ENCODE measurements at regions not wholly inside any gene's neighbourhood (a gene's known extent, or its start where the extent isn't known, plus 50 kb on each side); places are given as distances from the start of the nearest gene placed in this dataset.

- no peak overlapping the region for H3K4me2 ChIP-seq (replicated peaks; ENCODE audit: low read depth, low read length, poor library complexity, severe bottlenecking)
- no peaks in the 10 kb centered on the region for H3K27me3 ChIP-seq (replicated peaks in 1 of 4; ENCODE audit: control extremely low read depth in 1 of 4, control insufficient read depth in 3 of 4, insufficient read depth in 4 of 4, low read length in 3 of 4)
- no peak for DNase-seq
- H3K9ac ChIP-seq (ENCODE audit: low read length) = no peak overlapping the region
- H3K4me3 ChIP-seq (ENCODE audit: control extremely low read depth in 1 of 5, extremely low read depth in 1 of 5, insufficient read depth in 1 of 5, low read depth in 2 of 5, low read length in 4 of 5) = no peak overlapping the region
- H3K79me2 ChIP-seq (ENCODE audit: control insufficient read depth, insufficient read depth, low read length) = no peaks in the 10 kb centered on the region
- no peaks in the 10 kb centered on the region for H3K4me1 ChIP-seq (ENCODE audit: control insufficient read depth in 2 of 2, insufficient read depth in 2 of 2, low read length in 2 of 2)
- no peaks in the 10 kb centered on the region for H3K4me1 Mint-ChIP-seq
- H3K9me3 ChIP-seq (ENCODE audit: control extremely low read depth in 1 of 3, control insufficient read depth in 2 of 3, insufficient read depth in 1 of 3, low read length in 2 of 3) = no peaks in the 10 kb centered on the region
- H3K9me3 Mint-ChIP-seq (ENCODE audit: insufficient read depth) = no peaks in the 10 kb centered on the region
- intact Hi-C loops (cut with micrococcal nuclease) = no loop called here
- H2AFZ ChIP-seq (ENCODE audit: insufficient read depth, low read depth, low read length, poor library complexity, severe bottlenecking) = no peak overlapping the region
- no peaks in the 10 kb centered on the region for H4K20me1 ChIP-seq (ENCODE audit: control insufficient read depth, insufficient read depth, low read length, poor library complexity, severe bottlenecking)
- no peak overlapping the region for H3K27ac ChIP-seq (ENCODE audit: low read length in 2 of 2)
- whole genome bisulfite sequencing (ENCODE audit: insufficient coverage) = no CpG with 5 or more reads among the region's 2 CpGs
- no peak for TF ChIP-seq CTCF (IDR thresholded peaks at IDR 0.05)
- TF ChIP-seq EZH2 (IDR thresholded peaks at IDR 0.05; ENCODE audit: borderline replicate concordance, insufficient read depth, low read depth, low read length, poor library complexity, severe bottlenecking) = no peak
- H3K27ac Mint-ChIP-seq = no peak overlapping the region
- H3K36me3 ChIP-seq (replicated peaks in 1 of 2; ENCODE audit: control extremely low read depth in 1 of 2, control insufficient read depth in 1 of 2, extremely low read depth in 1 of 2, insufficient read depth in 2 of 2, low read length in 1 of 2) = no peaks in the 10 kb centered on the region
- H3K27me3 Mint-ChIP-seq = peaks cover 10% of the 10 kb centered on the region
- CTCF ChIA-PET = no interaction called here
- ATAC-seq (ENCODE audit: low read depth) = no peak
- POLR2A ChIA-PET = no interaction called here
- H3K4me3 Mint-ChIP-seq = no peak overlapping the region
Measured at GRCh38 chr4:123826896-123827295, 430.3 kb downstream of the SPRY1 start.

- WGBS (ENCODE audit: insufficient coverage) = 80% methylated on average over 1 of the region's 2 CpGs
- TF ChIP-seq CTCF (IDR thresholded peaks at IDR 0.05) (no peak), EZH2 (IDR thresholded peaks at IDR 0.05; ENCODE audit: borderline replicate concordance, insufficient read depth, low read depth, low read length, poor library complexity, severe bottlenecking) (no peak)
- H3K4me1 ChIP-seq (ENCODE audit: control insufficient read depth in 2 of 2, insufficient read depth in 2 of 2, low read length in 2 of 2) = no peaks in the 10 kb centered on the region
- no peaks in the 10 kb centered on the region for H4K20me1 ChIP-seq (ENCODE audit: control insufficient read depth, insufficient read depth, low read length, poor library complexity, severe bottlenecking)
- peaks cover 10% of the 10 kb centered on the region for H3K27me3 Mint-ChIP-seq
- DNase-seq (no peak), ATAC-seq (ENCODE audit: low read depth) (no peak)
- H3K36me3 ChIP-seq (replicated peaks in 1 of 2; ENCODE audit: control extremely low read depth in 1 of 2, control insufficient read depth in 1 of 2, extremely low read depth in 1 of 2, insufficient read depth in 2 of 2, low read length in 1 of 2) = no peaks in the 10 kb centered on the region
- ChIA-PET POLR2A (no interaction called here), CTCF (no interaction called here)
- no peak overlapping the region for H3K27ac Mint-ChIP-seq
- no peak overlapping the region for H3K9ac ChIP-seq (ENCODE audit: low read length)
- no peaks in the 10 kb centered on the region for H3K4me1 Mint-ChIP-seq
- no peak overlapping the region for H3K4me2 ChIP-seq (replicated peaks; ENCODE audit: low read depth, low read length, poor library complexity, severe bottlenecking)
- no peaks in the 10 kb centered on the region for H3K9me3 Mint-ChIP-seq (ENCODE audit: insufficient read depth)
- intact Hi-C loops (cut with micrococcal nuclease) = no loop called here
- H3K4me3 ChIP-seq (ENCODE audit: control extremely low read depth in 1 of 5, extremely low read depth in 1 of 5, insufficient read depth in 1 of 5, low read depth in 2 of 5, low read length in 4 of 5) = no peak overlapping the region
- no peak overlapping the region for H3K27ac ChIP-seq (ENCODE audit: low read length in 2 of 2)
- H3K79me2 ChIP-seq (ENCODE audit: control insufficient read depth, insufficient read depth, low read length) = no peaks in the 10 kb centered on the region
- H3K27me3 ChIP-seq (replicated peaks in 1 of 4; ENCODE audit: control extremely low read depth in 1 of 4, control insufficient read depth in 3 of 4, insufficient read depth in 4 of 4, low read length in 3 of 4) = no peaks in the 10 kb centered on the region
- H3K9me3 ChIP-seq (ENCODE audit: control extremely low read depth in 1 of 3, control insufficient read depth in 2 of 3, insufficient read depth in 1 of 3, low read length in 2 of 3) = no peaks in the 10 kb centered on the region
- H2AFZ ChIP-seq (ENCODE audit: insufficient read depth, low read depth, low read length, poor library complexity, severe bottlenecking) = no peak overlapping the region
- H3K4me3 Mint-ChIP-seq = no peak overlapping the region
Measured at GRCh38 chr4:123827511-123827910, 430.9 kb downstream of the SPRY1 start.

All from B cell (primary cell).